Endothelial cell of umbilical vein (primary cell): ENCODE measurements at regions not wholly inside any gene's neighbourhood (a gene's known extent, or its start where the extent isn't known, plus 50 kb on each side); places are given as distances from the start of the nearest gene placed in this dataset.

Experiments used
- BruUV-seq: library from RNA; stranded (reverse); fragments of 400-500 nt; replicated peaks from 2 replicates; lab custom pipeline; 2021; lab: Mats Ljungman, UMichigan
- CTCF ChIA-PET: fragments of 300-600, 350-600 bp; sonication (Branson Sonifier 250); formaldehyde crosslinking; loops from one replicate; lab custom pipeline; 2021; ENCODE audit warnings: antibody characterized with exemption, inconsistent platforms; lab: Charles Lee
- POLR2A ChIA-PET: fragments of 300-600, 350-600 bp; sonication (Branson Sonifier 250); formaldehyde crosslinking; loops from one replicate; lab custom pipeline; 2021; ENCODE audit warnings: antibody characterized with exemption, inconsistent platforms; lab: Charles Lee
- DNase-seq: peaks from one replicate; pipeline ENCODE4 v3.0.0-alpha.2; 2011; ENCODE audit warnings: low read depth, low spot score
- FAIRE-seq: peaks from 2 replicates; lab custom pipeline; 2011; peaks lifted over from hg19 to GRCh38; lab: Jason Lieb, UNC
- H2AFZ ChIP-seq: 2 replicates; pipeline ENCODE4 v1.6.0; 2012; ENCODE audit warnings: low read depth, low read length, control low read depth, inconsistent platforms
- H3K27ac ChIP-seq: 2 replicates; pipeline ENCODE4 v1.5.1; 2011; ENCODE audit warnings: low read depth, mild to moderate bottlenecking, control low read depth, low read length, moderate library complexity; ENCODE audit not compliant: insufficient read depth
- H3K27me3 ChIP-seq, 2 experiments: 2 replicates each; pipeline versions ENCODE4 v1.6.0 to v1.6.1; 2011; ENCODE audit warnings: low read length in 2 of 2, mixed read lengths in 1 of 2; ENCODE audit not compliant: control insufficient read depth in 2 of 2, insufficient read depth in 2 of 2
- H3K36me3 ChIP-seq, 2 experiments: 2 replicates in 1 of 2; 3 replicates in 1 of 2; pipeline ENCODE4 v1.5.1; 2011; ENCODE audit warnings: low read length in 2 of 2, mild to moderate bottlenecking in 1 of 2, moderate library complexity in 1 of 2; ENCODE audit not compliant: control insufficient read depth in 2 of 2, insufficient read depth in 2 of 2; ENCODE audit errors: extremely low read depth in 1 of 2
- H3K4me1 ChIP-seq: 3 replicates; pipeline ENCODE4 v1.5.1; 2011; ENCODE audit warnings: mild to moderate bottlenecking, low read length; ENCODE audit not compliant: control insufficient read depth, insufficient read depth; ENCODE audit errors: extremely low read depth
- H3K4me2 ChIP-seq: 2 replicates; pipeline ENCODE4 v1.6.1; 2011; ENCODE audit warnings: low read length, control low read depth, mixed read lengths; ENCODE audit not compliant: insufficient read depth
- H3K4me3 ChIP-seq, 3 experiments: fragments of 200-600 bp in 1 of 3; sonication (generic), shearing (Covaris generic) in 1 of 3; replicated peaks in 1 of 3; 2 replicates each; pipeline ENCODE4 v1.5.1; 2011 to 2016; ENCODE audit warnings: control low read depth in 3 of 3, low read length in 3 of 3, mild to moderate bottlenecking in 2 of 3, inconsistent platforms in 1 of 3, low read depth in 1 of 3, moderate library complexity in 1 of 3; ENCODE audit not compliant: insufficient read depth in 1 of 3
- H3K79me2 ChIP-seq: 2 replicates; pipeline ENCODE4 v1.6.0; 2012; ENCODE audit warnings: low read length, inconsistent platforms; ENCODE audit not compliant: control insufficient read depth, insufficient read depth
- H3K9ac ChIP-seq: replicated peaks from 2 replicates; pipeline ENCODE3; 2011; ENCODE audit warnings: low read length, control low read depth; ENCODE audit not compliant: insufficient read depth; ENCODE audit errors: extremely low read depth
- H3K9me1 ChIP-seq: replicated peaks from 3 replicates; pipeline ENCODE4 v1.6.0; 2011; ENCODE audit warnings: mild to moderate bottlenecking, low read length; ENCODE audit not compliant: control insufficient read depth, insufficient read depth; ENCODE audit errors: extremely low read depth
- H3K9me3 ChIP-seq: replicated peaks from 2 replicates; pipeline ENCODE4 v1.5.1; 2012; ENCODE audit warnings: low read length, inconsistent platforms; ENCODE audit not compliant: control insufficient read depth, insufficient read depth
- H4K20me1 ChIP-seq: replicated peaks from 2 replicates; pipeline ENCODE3; 2011; ENCODE audit warnings: mild to moderate bottlenecking, low read length; ENCODE audit not compliant: control insufficient read depth, insufficient read depth; ENCODE audit errors: extremely low read depth
- CTCF ChIP-seq, 2 donors: IDR thresholded peaks; 1 replicate in 1 of 2; 2 replicates in 1 of 2; pipeline ENCODE4 v1.5.1; 2011; ENCODE audit warnings: low read length in 2 of 2, mild to moderate bottlenecking in 2 of 2, moderate library complexity in 2 of 2, control low read depth in 1 of 2, inconsistent platforms in 1 of 2, low read depth in 1 of 2; ENCODE audit not compliant: insufficient read depth in 1 of 2; ENCODE audit errors: extremely low read depth in 1 of 2
- EZH2 ChIP-seq: IDR thresholded peaks from 2 replicates; pipeline ENCODE4 v1.6.1; 2012; ENCODE audit warnings: borderline replicate concordance, low read depth, mild to moderate bottlenecking, moderate library complexity, low read length, inconsistent platforms; ENCODE audit not compliant: severe bottlenecking
- FOS ChIP-seq: IDR thresholded peaks from 2 replicates; pipeline ENCODE4 v1.6.1; 2011; ENCODE audit warnings: mild to moderate bottlenecking, low read length, moderate library complexity, borderline replicate concordance; ENCODE audit not compliant: insufficient read depth
- GATA2 ChIP-seq: IDR thresholded peaks from 2 replicates; pipeline ENCODE4 v1.7.0; 2011; ENCODE audit warnings: low read depth, mild to moderate bottlenecking, moderate library complexity, mixed read lengths, low read length; ENCODE audit not compliant: insufficient read length, insufficient read depth
- JUN ChIP-seq: IDR thresholded peaks from 2 replicates; pipeline ENCODE4 v1.6.1; 2011; ENCODE audit warnings: borderline replicate concordance, low read depth; ENCODE audit not compliant: insufficient read length, insufficient read depth
- MAX ChIP-seq: IDR thresholded peaks from 2 replicates; pipeline ENCODE4 v1.6.1; 2011; ENCODE audit not compliant: insufficient read depth, insufficient read length
- MYC ChIP-seq: IDR thresholded peaks from one replicate; pipeline ENCODE4 v1.6.1; 2011; ENCODE audit warnings: mild to moderate bottlenecking, low read depth, low read length
- POLR2A ChIP-seq: IDR thresholded peaks from 2 replicates; pipeline ENCODE4 v1.6.1; 2012; ENCODE audit warnings: low read depth, mild to moderate bottlenecking, control low read depth, low read length
- POLR2AphosphoS5 ChIP-seq: IDR thresholded peaks from 2 replicates; pipeline ENCODE4 v1.6.1; 2012; ENCODE audit warnings: low read depth, mild to moderate bottlenecking, control low read depth, low read length, moderate library complexity; ENCODE audit not compliant: insufficient read depth
- dilution Hi-C: fragments of 300-500 bp; cut with MboI; formaldehyde crosslinking; loops from one replicate; pipeline ENCODE4 v1.15.0; 2019; ENCODE audit warnings: low sequenced_read_pairs; ENCODE audit not compliant: extremely low pct_ligation_motif_present
- intact Hi-C: fragments of 100-400 bp; cut with micrococcal nuclease; formaldehyde crosslinking; loops from one replicate; pipeline ENCODE4 v1.10.0; 2022

GRCh38 chr3:181615666-181616065, 96.1 kb upstream of the SOX2 start:
- DNase-seq: no peak
- Histone ChIP-seq H3K9ac (no peak overlapping the region), H3K9me1 (no peaks in the 10 kb centered on the region), H3K27ac (no peak overlapping the region), H3K36me3 (no peaks in the 10 kb centered on the region), H2AFZ (no peak overlapping the region), H3K27me3 (no peaks in the 10 kb centered on the region), H3K9me3 (no peaks in the 10 kb centered on the region), H3K4me3 (no peak overlapping the region), H4K20me1 (no peaks in the 10 kb centered on the region), H3K4me1 (peaks cover 11% of the 10 kb centered on the region), H3K79me2 (no peaks in the 10 kb centered on the region), H3K4me2 (no peak overlapping the region)
- FAIRE-seq: no peak
- ChIA-PET CTCF (interaction anchor here (0.6 to 2.2 kb wide), 4 partner anchors 17 to 86 kb away, joined by 3 to 8 read pairs (median 5); no protein-coding TSS in a partner anchor), POLR2A (no interaction called here)
- intact Hi-C loops: no loop called here
- dilution Hi-C loops: no loop called here
- no peak for TF ChIP-seq FOS
- TF ChIP-seq MAX: no peak
- TF ChIP-seq EZH2: no peak
- no peak for TF ChIP-seq POLR2AphosphoS5
- TF ChIP-seq MYC: no peak
- TF ChIP-seq GATA2: no peak
- no peak for TF ChIP-seq CTCF (IDR thresholded peaks at IDR 0.05; ENCODE audit: extremely low read depth in 1 of 2, insufficient read depth in 1 of 2, low read depth in 1 of 2, low read length in 2 of 2)
- TF ChIP-seq POLR2A: no peak
- TF ChIP-seq JUN: no peak
- BruUV-seq: no TSS peak
